ENCODE measurements at regions not wholly inside any gene's neighbourhood (a gene's known extent, or its start where the extent isn't known, plus 50 kb on each side); places are given as distances from the start of the nearest gene placed in this dataset.

DNA sequence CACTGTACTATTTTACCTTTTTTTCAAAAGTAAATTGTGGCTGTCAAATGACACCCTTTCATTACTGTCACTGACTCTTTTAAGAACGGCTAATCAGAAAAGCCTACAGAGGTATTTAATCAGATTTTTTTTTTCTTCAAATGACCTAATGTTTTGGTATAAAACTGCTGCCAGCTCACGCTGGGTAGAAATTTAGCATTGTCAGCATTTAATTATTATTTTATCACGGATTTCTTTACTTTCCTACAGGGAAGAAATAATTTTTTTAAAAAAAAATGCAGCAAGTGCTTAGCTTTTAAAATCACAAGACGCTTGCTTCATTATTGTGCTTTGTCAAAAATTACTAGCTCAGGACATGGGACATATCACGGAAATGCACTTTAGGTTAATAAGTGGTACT lies 149.1 kb upstream of the FOXN3 start:
- ChIA-PET POLR2A (no interaction called here), CTCF (ENCODE audit: low intra/inter-chr PET ratio) (no interaction called here)
- in situ Hi-C loops (cut with MboI) (no loop called here), intact Hi-C loops (cut with micrococcal nuclease) (no loop called here)
- Histone ChIP-seq H3K4me3 (no peak overlapping the region), H3K79me2 (ENCODE audit: control insufficient read depth, insufficient read depth, low read length) (no peaks in the 10 kb centered on the region), H3K36me3 (ENCODE audit: control insufficient read depth, insufficient read depth, low read length) (no peaks in the 10 kb centered on the region), H3K27ac (ENCODE audit: extremely low read depth, low read depth, low read length) (no peak overlapping the region), H3K9ac (ENCODE audit: insufficient read depth in 1 of 2, low read depth in 2 of 2, low read length in 2 of 2) (no peak overlapping the region), H3K9me1 (ENCODE audit: control insufficient read depth, insufficient read depth, low read length) (no peaks in the 10 kb centered on the region), H3K27me3 (ENCODE audit: control insufficient read depth in 2 of 2, insufficient read depth in 2 of 2, low read length in 2 of 2) (no peaks in the 10 kb centered on the region; a peak in 1 of 5 replicates), H4K20me1 (replicated peaks; ENCODE audit: control insufficient read depth, insufficient read depth, low read length) (no peaks in the 10 kb centered on the region), H2AFZ (ENCODE audit: low read depth, low read length) (no peak overlapping the region), H3K4me1 (replicated peaks in 1 of 2; ENCODE audit: control insufficient read depth in 2 of 2, insufficient read depth in 2 of 2, low read length in 2 of 2) (no peaks in the 10 kb centered on the region), H3K9me3 (replicated peaks; ENCODE audit: control insufficient read depth, insufficient read depth, low read depth, low read length) (no peaks in the 10 kb centered on the region), H3K4me2 (ENCODE audit: insufficient read depth, low read length) (no peak overlapping the region)
- DNase-seq (ENCODE audit: extremely low read depth in 1 of 4, low spot score in 3 of 4) = no peak
- TF ChIP-seq THRAP3 (IDR thresholded peaks at IDR 0.05; ENCODE audit: borderline replicate concordance) (no peak), MAFF (IDR thresholded peaks at IDR 0.05; ENCODE audit: low read length) (peak; percentile 80), MAFK (IDR thresholded peaks at IDR 0.05; ENCODE audit: low read length) (peak; percentile 79), ZNF316 (IDR thresholded peaks at IDR 0.05) (peak; percentile 73), C11orf30 (IDR thresholded peaks at IDR 0.05; ENCODE audit: low read depth) (peak; percentile 48; the same call in 1 of the 2 replicates), MAFG (tag; conservative IDR thresholded peaks at IDR 0.05) (peak; percentile 55)
- no peak for ATAC-seq
- no peak for FAIRE-seq
- WGBS (ENCODE audit: insufficient coverage, low coverage, missing lambda C conversion rate) = 3% methylated on average over 5 of the region's 5 CpGs
- no TSS peak for BruUV-seq (replicated peaks)

DNA sequence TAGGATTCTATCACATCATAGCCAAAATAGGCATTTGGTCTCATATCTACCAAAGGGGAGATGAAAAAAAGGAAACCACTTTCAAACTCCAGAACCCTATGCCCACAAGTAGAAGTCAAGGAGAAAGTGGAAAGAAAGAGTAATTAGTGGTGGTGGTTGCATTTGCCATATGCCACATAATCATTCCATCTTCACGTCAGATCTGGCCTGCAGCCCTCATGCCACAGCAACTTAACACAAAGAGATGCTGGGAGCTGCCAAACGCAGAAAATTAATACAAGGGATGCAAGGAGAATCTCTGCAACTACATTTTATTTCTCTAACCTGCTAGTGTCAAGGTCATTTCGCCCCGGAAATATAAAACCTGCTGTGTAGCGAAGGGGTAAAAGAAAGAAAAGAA lies 148.6 kb upstream of the FOXN3 start:
- ChIA-PET CTCF (ENCODE audit: low intra/inter-chr PET ratio) (no interaction called here), POLR2A (no interaction called here)
- FAIRE-seq = no peak
- Histone ChIP-seq H3K36me3 (ENCODE audit: control insufficient read depth, insufficient read depth, low read length) (no peaks in the 10 kb centered on the region), H2AFZ (ENCODE audit: low read depth, low read length) (no peak overlapping the region), H3K4me2 (ENCODE audit: insufficient read depth, low read length) (no peak overlapping the region), H3K9me1 (ENCODE audit: control insufficient read depth, insufficient read depth, low read length) (no peaks in the 10 kb centered on the region), H3K4me1 (replicated peaks in 1 of 2; ENCODE audit: control insufficient read depth in 2 of 2, insufficient read depth in 2 of 2, low read length in 2 of 2) (no peaks in the 10 kb centered on the region), H3K27ac (ENCODE audit: extremely low read depth, low read depth, low read length) (no peak overlapping the region), H3K79me2 (ENCODE audit: control insufficient read depth, insufficient read depth, low read length) (no peaks in the 10 kb centered on the region), H3K27me3 (ENCODE audit: control insufficient read depth in 2 of 2, insufficient read depth in 2 of 2, low read length in 2 of 2) (no peaks in the 10 kb centered on the region; a peak in 1 of 5 replicates), H3K4me3 (no peak overlapping the region), H3K9ac (ENCODE audit: insufficient read depth in 1 of 2, low read depth in 2 of 2, low read length in 2 of 2) (no peak overlapping the region), H4K20me1 (replicated peaks; ENCODE audit: control insufficient read depth, insufficient read depth, low read length) (no peaks in the 10 kb centered on the region), H3K9me3 (replicated peaks; ENCODE audit: control insufficient read depth, insufficient read depth, low read depth, low read length) (no peaks in the 10 kb centered on the region)
- BruUV-seq (replicated peaks) = no TSS peak
- in situ Hi-C loops (cut with MboI) (no loop called here), intact Hi-C loops (cut with micrococcal nuclease) (no loop called here)
- no peak for TF ChIP-seq ZNF324 (CRISPR knock-in tag; IDR thresholded peaks at IDR 0.05)
- no peak for TF ChIP-seq HDAC3 (IDR thresholded peaks at IDR 0.05; ENCODE audit: borderline replicate concordance, partially characterized antibody)
- no peak for TF ChIP-seq CSDE1 (IDR thresholded peaks at IDR 0.05)
- no peak for DNase-seq (ENCODE audit: extremely low read depth in 1 of 4, low spot score in 3 of 4)
- WGBS (ENCODE audit: insufficient coverage, low coverage, missing lambda C conversion rate) = 0% methylated on average over 5 of the region's 5 CpGs
- ATAC-seq = no peak
